ENCODE measurements at regions not wholly inside any gene's neighbourhood (a gene's known extent, or its start where the extent isn't known, plus 50 kb on each side); places are given as distances from the start of the nearest gene placed in this dataset.

- Histone ChIP-seq H3K79me1 (ENCODE audit: low read length) (no peaks in the 10 kb centered on the region), H3K4me1 (ENCODE audit: control insufficient read depth in 1 of 2, insufficient read depth in 2 of 2, low read length in 2 of 2) (peaks cover 0 to 4% of the 10 kb centered on the region in 2 experiments), H3K79me2 (ENCODE audit: control insufficient read depth, insufficient read depth, low read length, poor library complexity) (no peaks in the 10 kb centered on the region), H3K18ac (ENCODE audit: low read length) (no peak overlapping the region), H4K8ac (ENCODE audit: low read depth, low read length) (no peak overlapping the region), H3K9me3 (ENCODE audit: insufficient read depth, low read depth, low read length) (no peaks in the 10 kb centered on the region), H2BK120ac (ENCODE audit: insufficient read depth, low read length, poor library complexity) (no peak overlapping the region), H4K12ac (ENCODE audit: low read depth, low read length) (no peak overlapping the region), H3K4me2 (ENCODE audit: low read length) (no peak overlapping the region), H2BK5ac (ENCODE audit: low read depth, low read length, poor library complexity) (no peak overlapping the region), H3K27me3 (ENCODE audit: insufficient read depth, low read length) (no peaks in the 10 kb centered on the region), H3K14ac (ENCODE audit: low read length) (no peak overlapping the region), H3K4ac (ENCODE audit: low read depth, low read length) (no peak overlapping the region), H2BK12ac (ENCODE audit: low read length) (no peak overlapping the region), H3K4me3 (ENCODE audit: low read depth, low read length) (no peak overlapping the region), H2AFZ (ENCODE audit: insufficient read depth, low read length, poor library complexity) (no peak overlapping the region), H3K23ac (ENCODE audit: low read length) (no peak overlapping the region), H4K91ac (ENCODE audit: low read depth, low read length) (no peak overlapping the region), H3K27ac (ENCODE audit: low read depth, low read length) (no peak overlapping the region), H3K9ac (ENCODE audit: low read length) (no peak overlapping the region), H2AK5ac (ENCODE audit: low read length) (no peak overlapping the region), H3K36me3 (ENCODE audit: control insufficient read depth in 1 of 2, insufficient read depth in 2 of 2, low read length in 2 of 2) (no peaks in the 10 kb centered on the region)
- WGBS (ENCODE audit: extremely low coverage, insufficient coverage, insufficient read length) = no CpG with 5 or more reads among the region's 1 CpG
- DNase-seq = no peak
These were observed 221.5 kb upstream of the MPDZ start for GRCh38 chr9:13501018-13501417.

- Histone ChIP-seq H3K4me2 (ENCODE audit: low read length) (no peak overlapping the region), H3K4ac (ENCODE audit: low read depth, low read length) (no peak overlapping the region), H4K8ac (ENCODE audit: low read depth, low read length) (no peak overlapping the region), H3K79me2 (ENCODE audit: control insufficient read depth, insufficient read depth, low read length, poor library complexity) (no peaks in the 10 kb centered on the region), H3K18ac (ENCODE audit: low read length) (no peak overlapping the region), H2AFZ (ENCODE audit: insufficient read depth, low read length, poor library complexity) (no peak overlapping the region), H3K9me3 (ENCODE audit: insufficient read depth, low read depth, low read length) (no peaks in the 10 kb centered on the region), H2BK120ac (ENCODE audit: insufficient read depth, low read length, poor library complexity) (no peak overlapping the region), H3K23ac (ENCODE audit: low read length) (no peak overlapping the region), H3K9ac (ENCODE audit: low read length) (no peak overlapping the region), H3K4me1 (ENCODE audit: control insufficient read depth in 1 of 2, insufficient read depth in 2 of 2, low read length in 2 of 2) (peaks cover 0 to 4% of the 10 kb centered on the region in 2 experiments), H3K36me3 (ENCODE audit: control insufficient read depth in 1 of 2, insufficient read depth in 2 of 2, low read length in 2 of 2) (no peaks in the 10 kb centered on the region), H3K79me1 (ENCODE audit: low read length) (no peaks in the 10 kb centered on the region), H4K91ac (ENCODE audit: low read depth, low read length) (no peak overlapping the region), H2AK5ac (ENCODE audit: low read length) (no peak overlapping the region), H3K27ac (ENCODE audit: low read depth, low read length) (no peak overlapping the region), H3K4me3 (ENCODE audit: low read depth, low read length) (no peak overlapping the region), H3K27me3 (ENCODE audit: insufficient read depth, low read length) (no peaks in the 10 kb centered on the region), H2BK12ac (ENCODE audit: low read length) (no peak overlapping the region), H4K12ac (ENCODE audit: low read depth, low read length) (no peak overlapping the region), H2BK5ac (ENCODE audit: low read depth, low read length, poor library complexity) (no peak overlapping the region), H3K14ac (ENCODE audit: low read length) (no peak overlapping the region)
- WGBS (ENCODE audit: extremely low coverage, insufficient coverage, insufficient read length) = no CpG with 5 or more reads among the region's 1 CpG
- DNase-seq = no peak
These were observed 220.5 kb upstream of the MPDZ start for GRCh38 chr9:13500034-13500433.

- H2AFZ ChIP-seq (ENCODE audit: insufficient read depth, low read length, poor library complexity) = no peak overlapping the region
- whole genome bisulfite sequencing (ENCODE audit: extremely low coverage, insufficient coverage, insufficient read length) = no CpG with 5 or more reads among the region's 3 CpGs
- no peaks in the 10 kb centered on the region for H3K79me2 ChIP-seq (ENCODE audit: control insufficient read depth, insufficient read depth, low read length, poor library complexity)
- H3K9me3 ChIP-seq (ENCODE audit: insufficient read depth, low read depth, low read length) = no peaks in the 10 kb centered on the region
- no peak overlapping the region for H2AK5ac ChIP-seq (ENCODE audit: low read length)
- H3K9ac ChIP-seq (ENCODE audit: low read length) = no peak overlapping the region
- H2BK120ac ChIP-seq (ENCODE audit: insufficient read depth, low read length, poor library complexity) = no peak overlapping the region
- no peak overlapping the region for H4K12ac ChIP-seq (ENCODE audit: low read depth, low read length)
- H3K4ac ChIP-seq (ENCODE audit: low read depth, low read length) = no peak overlapping the region
- H3K36me3 ChIP-seq (ENCODE audit: control insufficient read depth in 1 of 2, insufficient read depth in 2 of 2, low read length in 2 of 2) = no peaks in the 10 kb centered on the region
- no peak overlapping the region for H3K4me3 ChIP-seq (ENCODE audit: low read depth, low read length)
- H4K91ac ChIP-seq (ENCODE audit: low read depth, low read length) = no peak overlapping the region
- no peak overlapping the region for H3K4me2 ChIP-seq (ENCODE audit: low read length)
- no peak overlapping the region for H4K8ac ChIP-seq (ENCODE audit: low read depth, low read length)
- no peak for DNase-seq
- no peak overlapping the region for H3K23ac ChIP-seq (ENCODE audit: low read length)
- no peak overlapping the region for H3K27ac ChIP-seq (ENCODE audit: low read depth, low read length)
- no peak overlapping the region for H2BK5ac ChIP-seq (ENCODE audit: low read depth, low read length, poor library complexity)
- no peak overlapping the region for H3K18ac ChIP-seq (ENCODE audit: low read length)
- H3K27me3 ChIP-seq (ENCODE audit: insufficient read depth, low read length) = no peaks in the 10 kb centered on the region
- H2BK12ac ChIP-seq (ENCODE audit: low read length) = no peak overlapping the region
- no peak overlapping the region for H3K14ac ChIP-seq (ENCODE audit: low read length)
- no peaks in the 10 kb centered on the region for H3K79me1 ChIP-seq (ENCODE audit: low read length)
- H3K4me1 ChIP-seq (ENCODE audit: control insufficient read depth in 1 of 2, insufficient read depth in 2 of 2, low read length in 2 of 2) = no peaks in the 10 kb centered on the region
These were observed 214.2 kb upstream of the MPDZ start for GRCh38 chr9:13493697-13494096.

- Histone ChIP-seq H3K4me1 (ENCODE audit: control insufficient read depth in 1 of 2, insufficient read depth in 2 of 2, low read length in 2 of 2) (no peaks in the 10 kb centered on the region), H3K9ac (ENCODE audit: low read length) (no peak overlapping the region), H3K4me3 (ENCODE audit: low read depth, low read length) (no peak overlapping the region), H2BK5ac (ENCODE audit: low read depth, low read length, poor library complexity) (no peak overlapping the region), H2BK120ac (ENCODE audit: insufficient read depth, low read length, poor library complexity) (no peak overlapping the region), H2BK12ac (ENCODE audit: low read length) (no peak overlapping the region), H3K23ac (ENCODE audit: low read length) (no peak overlapping the region), H3K79me2 (ENCODE audit: control insufficient read depth, insufficient read depth, low read length, poor library complexity) (no peaks in the 10 kb centered on the region), H3K14ac (ENCODE audit: low read length) (no peak overlapping the region), H4K91ac (ENCODE audit: low read depth, low read length) (no peak overlapping the region), H4K8ac (ENCODE audit: low read depth, low read length) (no peak overlapping the region), H3K18ac (ENCODE audit: low read length) (no peak overlapping the region), H3K36me3 (ENCODE audit: control insufficient read depth in 1 of 2, insufficient read depth in 2 of 2, low read length in 2 of 2) (no peaks in the 10 kb centered on the region), H3K27me3 (ENCODE audit: insufficient read depth, low read length) (no peaks in the 10 kb centered on the region), H3K4ac (ENCODE audit: low read depth, low read length) (no peak overlapping the region), H3K4me2 (ENCODE audit: low read length) (no peak overlapping the region), H3K79me1 (ENCODE audit: low read length) (no peaks in the 10 kb centered on the region), H4K12ac (ENCODE audit: low read depth, low read length) (no peak overlapping the region), H2AFZ (ENCODE audit: insufficient read depth, low read length, poor library complexity) (no peak overlapping the region), H3K9me3 (ENCODE audit: insufficient read depth, low read depth, low read length) (no peaks in the 10 kb centered on the region), H3K27ac (ENCODE audit: low read depth, low read length) (no peak overlapping the region), H2AK5ac (ENCODE audit: low read length) (no peak overlapping the region)
- no CpG with 5 or more reads among the region's 11 CpGs for WGBS (ENCODE audit: extremely low coverage, insufficient coverage, insufficient read length)
- DNase-seq = peak; percentile 78 to 94
These were observed 212.3 kb upstream of the MPDZ start for GRCh38 chr9:13491493-13492424.
